ENCODE measurements at regions not wholly inside any gene's neighbourhood (a gene's known extent, or its start where the extent isn't known, plus 50 kb on each side); places are given as distances from the start of the nearest gene placed in this dataset.

- ATAC-seq = no peak
- TF ChIP-seq CTCF (IDR thresholded peaks at IDR 0.05) = no peak
- no TSS peak for BruUV-seq (replicated peaks)
- POLR2A ChIA-PET = no interaction called here
- CTCF ChIA-PET = no interaction called here
- intact Hi-C loops (cut with micrococcal nuclease; ENCODE audit: unreplicated experiment) (no loop called here), in situ Hi-C loops (cut with HindIII; ENCODE audit: low pct_unique_long_range_greater_than_20kb, low sequenced_read_pairs) (no loop called here)
- H3K36me3 ChIP-seq (ENCODE audit: control insufficient read depth, insufficient read depth, low read length) = no peaks in the 10 kb centered on the region
- no peak overlapping the region for H3K27ac ChIP-seq (ENCODE audit: low read length)
- no peak for DNase-seq (ENCODE audit: low read depth, low spot score)
- no peak overlapping the region for H3K4me3 ChIP-seq (ENCODE audit: low read depth in 2 of 2, low read length in 2 of 2)
- peaks cover 25% of the 10 kb centered on the region for H3K27me3 ChIP-seq (ENCODE audit: control insufficient read depth, insufficient read depth, low read length)
- no peaks in the 10 kb centered on the region for H3K9me3 ChIP-seq (ENCODE audit: control insufficient read depth, insufficient read depth, low read depth, low read length)
- H3K4me1 ChIP-seq (ENCODE audit: control insufficient read depth, insufficient read depth, low read length) = no peaks in the 10 kb centered on the region
Measured at GRCh38 chr16:9595393-9595792, 503.9 kb downstream of the HAPSTR1 start.

- in situ Hi-C loops (cut with HindIII; ENCODE audit: low pct_unique_long_range_greater_than_20kb, low sequenced_read_pairs) = no loop called here
- TF ChIP-seq SIN3A (IDR thresholded peaks at IDR 0.05; ENCODE audit: borderline replicate concordance, insufficient read depth, low read depth, low read length) = no peak
- no peak for TF ChIP-seq TCF7L2 (IDR thresholded peaks at IDR 0.05; ENCODE audit: low read depth, low read length)
- no peak for TF ChIP-seq POLR2AphosphoS5 (IDR thresholded peaks at IDR 0.05; ENCODE audit: low read depth, low read length)
- no peak for TF ChIP-seq REST (IDR thresholded peaks at IDR 0.05; ENCODE audit: insufficient read depth in 1 of 2, low read depth in 2 of 2, low read length in 1 of 2)
- no peak for TF ChIP-seq CTCF (IDR thresholded peaks at IDR 0.05)
- Histone ChIP-seq H3K27me3 (ENCODE audit: control insufficient read depth, insufficient read depth, low read length) (peaks cover 22% of the 10 kb centered on the region), H3K9me3 (ENCODE audit: control insufficient read depth, insufficient read depth, low read depth, low read length) (no peaks in the 10 kb centered on the region), H3K4me3 (ENCODE audit: low read depth in 2 of 2, low read length in 2 of 2) (no peak overlapping the region), H3K27ac (ENCODE audit: low read length) (no peak overlapping the region), H3K4me1 (ENCODE audit: control insufficient read depth, insufficient read depth, low read length) (no peaks in the 10 kb centered on the region), H3K36me3 (ENCODE audit: control insufficient read depth, insufficient read depth, low read length) (no peaks in the 10 kb centered on the region)
- DNase-seq (ENCODE audit: low read depth, low spot score) = no peak
- POLR2A ChIA-PET = interaction anchor here (0.7 kb wide), 1 partner anchor 797 kb away, joined by 4 read pairs; no protein-coding TSS in a partner anchor
- BruUV-seq (replicated peaks) = no TSS peak
- CTCF ChIA-PET = no interaction called here
- no peak for ATAC-seq
- intact Hi-C loops (cut with micrococcal nuclease; ENCODE audit: unreplicated experiment) = no loop called here
Measured at GRCh38 chr16:9596788-9597187, 505.3 kb downstream of the HAPSTR1 start.
